ENCODE measurements at regions not wholly inside any gene's neighbourhood (a gene's known extent, or its start where the extent isn't known, plus 50 kb on each side); places are given as distances from the start of the nearest gene placed in this dataset.
"Not testable (repeated sequence)": the region's sequence is repeated elsewhere in the genome, so short reads cannot be mapped to it uniquely, and the experiment has no call there.

DNA sequence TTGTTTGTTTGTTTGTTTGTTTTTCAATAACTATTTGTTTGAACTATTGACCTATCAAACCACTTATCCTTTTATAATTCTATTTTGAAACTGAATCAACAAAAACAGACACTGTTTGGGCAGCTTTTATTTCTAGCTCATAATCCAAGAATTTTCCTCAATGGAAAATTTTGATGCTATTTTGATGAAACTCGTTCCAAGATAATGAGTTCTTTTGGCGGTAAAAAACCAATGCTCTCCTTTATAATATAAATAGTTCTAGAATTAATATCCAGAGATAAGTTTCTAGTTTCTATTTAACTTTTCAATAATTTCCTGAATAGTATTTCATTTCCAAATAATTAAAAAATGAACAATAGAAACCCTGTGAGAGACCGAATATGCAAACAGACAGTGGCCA, 146.5 kb upstream of the EDNRB start:
- Histone ChIP-seq H3K9ac (ENCODE audit: low read length) (no peak overlapping the region), H3K4me3 (ENCODE audit: low read length) (no peak overlapping the region), H3K9me3 (ENCODE audit: insufficient read depth, low read length) (no peaks in the 10 kb centered on the region)

DNA sequence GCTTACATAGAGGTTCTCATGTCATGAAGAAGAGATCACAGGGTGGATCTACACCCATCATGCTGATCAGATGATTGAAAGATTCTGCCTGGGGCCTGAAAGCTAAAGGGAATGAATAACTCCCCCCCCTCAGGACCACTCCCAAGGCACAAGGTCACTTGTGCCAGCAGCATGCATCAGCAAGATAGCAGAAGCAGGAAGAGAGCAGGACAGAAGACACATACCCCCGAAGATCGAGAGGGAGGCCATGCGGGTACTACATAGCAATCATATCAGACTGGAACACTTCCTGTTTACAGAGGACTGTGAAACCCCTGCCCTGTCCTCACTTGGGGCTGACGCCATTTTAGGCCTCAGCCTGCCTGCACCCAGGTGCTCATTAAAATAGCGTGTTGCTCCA, 143.2 kb upstream of the EDNRB start:
- no peaks in the 10 kb centered on the region for H3K27me3 ChIP-seq (ENCODE audit: low read depth, low read length)
- no peaks in the 10 kb centered on the region for H3K9me3 ChIP-seq (ENCODE audit: insufficient read depth, low read length)
- no peak overlapping the region for H3K4me3 ChIP-seq (ENCODE audit: low read length)
- no peaks in the 10 kb centered on the region for H4K20me1 ChIP-seq (ENCODE audit: insufficient read depth, low read length)
- H3K79me2 ChIP-seq (ENCODE audit: low read length) = no peaks in the 10 kb centered on the region
- H3K4me1 ChIP-seq (ENCODE audit: low read length) = peaks cover 5% of the 10 kb centered on the region; the same call in 1 of the 2 replicates
- H2AFZ ChIP-seq (ENCODE audit: low read depth, low read length) = peak overlapping the region; percentile 67
- no peaks in the 10 kb centered on the region for H3K36me3 ChIP-seq (replicated peaks; ENCODE audit: low read depth, low read length)
- no peak overlapping the region for H3K27ac ChIP-seq (ENCODE audit: low read length)
- H3K9ac ChIP-seq (ENCODE audit: low read length) = no peak overlapping the region
- no peak overlapping the region for H3K4me2 ChIP-seq (ENCODE audit: low read length)
- no peak for TF ChIP-seq EZH2phosphoT487 (IDR thresholded peaks at IDR 0.05; ENCODE audit: low read depth)
- TF ChIP-seq, protein P1, sequence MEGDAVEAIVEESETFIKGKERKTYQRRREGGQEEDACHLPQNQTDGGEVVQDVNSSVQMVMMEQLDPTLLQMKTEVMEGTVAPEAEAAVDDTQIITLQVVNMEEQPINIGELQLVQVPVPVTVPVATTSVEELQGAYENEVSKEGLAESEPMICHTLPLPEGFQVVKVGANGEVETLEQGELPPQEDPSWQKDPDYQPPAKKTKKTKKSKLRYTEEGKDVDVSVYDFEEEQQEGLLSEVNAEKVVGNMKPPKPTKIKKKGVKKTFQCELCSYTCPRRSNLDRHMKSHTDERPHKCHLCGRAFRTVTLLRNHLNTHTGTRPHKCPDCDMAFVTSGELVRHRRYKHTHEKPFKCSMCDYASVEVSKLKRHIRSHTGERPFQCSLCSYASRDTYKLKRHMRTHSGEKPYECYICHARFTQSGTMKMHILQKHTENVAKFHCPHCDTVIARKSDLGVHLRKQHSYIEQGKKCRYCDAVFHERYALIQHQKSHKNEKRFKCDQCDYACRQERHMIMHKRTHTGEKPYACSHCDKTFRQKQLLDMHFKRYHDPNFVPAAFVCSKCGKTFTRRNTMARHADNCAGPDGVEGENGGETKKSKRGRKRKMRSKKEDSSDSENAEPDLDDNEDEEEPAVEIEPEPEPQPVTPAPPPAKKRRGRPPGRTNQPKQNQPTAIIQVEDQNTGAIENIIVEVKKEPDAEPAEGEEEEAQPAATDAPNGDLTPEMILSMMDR (IDR thresholded peaks at IDR 0.05; ENCODE audit: low read depth, low read length) = no peak

More for the DNA sequence above, 146.5 kb upstream of the EDNRB start:
- peaks cover 5% of the 10 kb centered on the region; the same call in 1 of the 2 replicates for H3K4me1 ChIP-seq (ENCODE audit: low read length)
- H2AFZ ChIP-seq (ENCODE audit: low read depth, low read length) = no peak overlapping the region
- H4K20me1 ChIP-seq (ENCODE audit: insufficient read depth, low read length) = no peaks in the 10 kb centered on the region
- TF ChIP-seq EZH2phosphoT487 (IDR thresholded peaks at IDR 0.05; ENCODE audit: low read depth) = no peak
- TF ChIP-seq, protein P1 (IDR thresholded peaks at IDR 0.05; ENCODE audit: low read depth, low read length) = no peak
- no peak overlapping the region for H3K4me2 ChIP-seq (ENCODE audit: low read length)
- H3K27me3 ChIP-seq (ENCODE audit: low read depth, low read length) = no peaks in the 10 kb centered on the region
- no peak overlapping the region for H3K27ac ChIP-seq (ENCODE audit: low read length)
- H3K79me2 ChIP-seq (ENCODE audit: low read length) = no peaks in the 10 kb centered on the region
- H3K36me3 ChIP-seq (replicated peaks; ENCODE audit: low read depth, low read length) = no peaks in the 10 kb centered on the region

DNA sequence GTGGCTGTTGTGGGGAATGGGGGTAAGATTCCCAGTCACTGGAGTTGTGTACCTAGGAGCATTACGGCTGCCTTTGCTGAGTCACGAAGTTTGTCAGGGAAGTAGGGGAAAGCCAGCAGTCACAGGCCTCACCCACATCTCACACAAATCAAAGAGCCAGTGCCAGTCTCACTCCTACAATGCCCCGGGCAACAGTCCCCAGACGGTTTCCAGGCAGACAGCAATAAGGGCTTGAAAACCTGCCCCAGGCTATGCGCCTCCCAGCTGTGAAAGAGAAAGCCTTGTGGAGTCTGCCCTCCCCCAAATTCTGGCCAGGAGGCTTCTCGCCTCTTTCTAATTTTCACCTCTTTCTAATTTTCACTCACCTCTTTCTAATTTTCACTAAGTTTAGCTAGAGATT, 142.3 kb upstream of the EDNRB start:
- Histone ChIP-seq H2AFZ (ENCODE audit: low read depth, low read length) (no peak overlapping the region), H3K36me3 (replicated peaks; ENCODE audit: low read depth, low read length) (no peaks in the 10 kb centered on the region), H3K4me3 (ENCODE audit: low read length) (no peak overlapping the region), H4K20me1 (ENCODE audit: insufficient read depth, low read length) (no peaks in the 10 kb centered on the region), H3K27ac (ENCODE audit: low read length) (no peak overlapping the region), H3K9me3 (ENCODE audit: insufficient read depth, low read length) (no peaks in the 10 kb centered on the region), H3K27me3 (ENCODE audit: low read depth, low read length) (no peaks in the 10 kb centered on the region), H3K9ac (ENCODE audit: low read length) (no peak overlapping the region), H3K4me1 (ENCODE audit: low read length) (no peaks in the 10 kb centered on the region), H3K4me2 (ENCODE audit: low read length) (no peak overlapping the region), H3K79me2 (ENCODE audit: low read length) (no peaks in the 10 kb centered on the region)
- TF ChIP-seq, protein P1 (IDR thresholded peaks at IDR 0.05; ENCODE audit: low read depth, low read length) = no peak
- no peak for TF ChIP-seq EZH2phosphoT487 (IDR thresholded peaks at IDR 0.05; ENCODE audit: low read depth)

DNA sequence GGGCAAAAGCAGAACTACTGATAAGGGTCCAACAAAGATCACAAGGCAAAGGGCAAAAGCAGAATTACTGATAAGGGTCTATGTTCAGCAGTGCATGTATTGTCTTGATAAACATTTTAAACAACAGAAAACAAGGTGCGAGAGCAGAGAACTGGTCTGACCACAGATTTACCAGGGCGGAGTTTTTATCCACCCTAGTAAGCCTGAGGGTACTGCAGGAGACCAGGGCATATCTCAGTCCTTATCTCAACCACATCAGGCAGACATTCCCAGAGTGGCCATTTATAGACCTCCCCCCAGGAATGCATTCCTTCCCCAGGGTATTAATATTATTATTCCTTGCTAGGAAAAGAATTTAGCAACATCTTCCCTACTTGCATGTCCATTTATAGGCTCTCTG, 138.2 kb upstream of the EDNRB start:
- H3K9me3 ChIP-seq (ENCODE audit: insufficient read depth, low read length); H3K79me2 ChIP-seq (ENCODE audit: low read length); H4K20me1 ChIP-seq (ENCODE audit: insufficient read depth, low read length); H3K4me3 ChIP-seq (ENCODE audit: low read length); H3K27me3 ChIP-seq (ENCODE audit: low read depth, low read length); H3K4me1 ChIP-seq (ENCODE audit: low read length); H2AFZ ChIP-seq (ENCODE audit: low read depth, low read length); H3K27ac ChIP-seq (ENCODE audit: low read length); H3K9ac ChIP-seq (ENCODE audit: low read length); H3K4me2 ChIP-seq (ENCODE audit: low read length); H3K36me3 ChIP-seq (replicated peaks; ENCODE audit: low read depth, low read length): not testable (repeated sequence)

DNA sequence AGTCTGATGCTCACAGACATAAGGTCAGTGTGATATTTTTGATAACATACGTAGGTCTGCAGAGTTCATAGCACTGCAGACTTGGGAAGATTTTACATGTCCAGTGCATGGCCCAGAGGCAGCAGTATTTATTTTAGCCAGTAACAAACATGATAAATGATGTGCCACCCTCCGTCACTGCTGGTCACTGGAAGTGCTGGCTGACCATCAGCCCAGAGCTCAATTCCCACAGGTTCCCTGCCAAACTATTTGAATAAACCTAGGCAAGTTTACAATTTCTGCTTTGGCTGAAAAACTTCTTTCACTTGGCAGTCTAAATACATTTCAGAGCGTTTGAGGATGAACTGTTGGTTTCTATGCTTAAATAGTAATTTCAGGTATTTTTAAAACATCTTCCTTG, 135.5 kb upstream of the EDNRB start:
- no peaks in the 10 kb centered on the region for H3K36me3 ChIP-seq (replicated peaks; ENCODE audit: low read depth, low read length)
- H3K4me2 ChIP-seq (ENCODE audit: low read length) = no peak overlapping the region
- H3K79me2 ChIP-seq (ENCODE audit: low read length) = no peaks in the 10 kb centered on the region
- no peaks in the 10 kb centered on the region for H4K20me1 ChIP-seq (ENCODE audit: insufficient read depth, low read length)
- H3K27ac ChIP-seq (ENCODE audit: low read length) = no peak overlapping the region
- H3K27me3 ChIP-seq (ENCODE audit: low read depth, low read length) = no peaks in the 10 kb centered on the region
- H3K9me3 ChIP-seq (ENCODE audit: insufficient read depth, low read length) = no peaks in the 10 kb centered on the region
- TF ChIP-seq EZH2phosphoT487 (IDR thresholded peaks at IDR 0.05; ENCODE audit: low read depth) = no peak
- TF ChIP-seq, protein P1 (IDR thresholded peaks at IDR 0.05; ENCODE audit: low read depth, low read length) = no peak
- H3K9ac ChIP-seq (ENCODE audit: low read length) = no peak overlapping the region
- no peaks in the 10 kb centered on the region for H3K4me1 ChIP-seq (ENCODE audit: low read length)
- no peak overlapping the region for H2AFZ ChIP-seq (ENCODE audit: low read depth, low read length)
- H3K4me3 ChIP-seq (ENCODE audit: low read length) = no peak overlapping the region
